Cardiac septum (tissue), 1 donor: ENCODE measurements at regions not wholly inside any gene's neighbourhood (a gene's known extent, or its start where the extent isn't known, plus 50 kb on each side); places are given as distances from the start of the nearest gene placed in this dataset.

Experiments used
- DNase-seq: peaks from one replicate; pipeline ENCODE4 v3.0.0-alpha.2; 2020; ENCODE audit warnings: low spot score
- intact Hi-C: fragments of 100-400 bp; cut with DNase I; formaldehyde crosslinking; loops from one replicate; pipeline ENCODE4 v1.14.0; 2022
- donor health status: DM: no; HTN: no; CAD: no.

DNA sequence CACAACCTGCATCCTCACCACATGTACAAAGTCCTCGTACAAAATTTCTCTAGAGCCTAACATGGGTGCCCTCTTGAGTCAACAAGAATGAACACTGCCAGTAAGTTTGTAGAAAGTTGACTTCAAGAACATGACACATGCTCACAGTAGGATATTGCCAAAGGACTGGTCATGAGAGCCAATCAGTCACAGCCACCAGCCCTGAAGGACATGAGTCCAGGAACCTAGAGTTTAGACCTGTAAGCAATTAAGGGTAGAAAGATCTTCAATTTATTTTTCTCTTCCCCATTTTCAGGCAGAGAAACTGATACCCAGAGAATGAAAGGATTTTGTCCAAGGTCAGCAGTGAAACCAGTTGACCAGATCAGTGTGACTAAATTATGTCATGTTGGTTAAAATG lies 96.1 kb downstream of the MAFB start:
- intact Hi-C loops, result no loop called here
- no peak for DNase-seq

DNA sequence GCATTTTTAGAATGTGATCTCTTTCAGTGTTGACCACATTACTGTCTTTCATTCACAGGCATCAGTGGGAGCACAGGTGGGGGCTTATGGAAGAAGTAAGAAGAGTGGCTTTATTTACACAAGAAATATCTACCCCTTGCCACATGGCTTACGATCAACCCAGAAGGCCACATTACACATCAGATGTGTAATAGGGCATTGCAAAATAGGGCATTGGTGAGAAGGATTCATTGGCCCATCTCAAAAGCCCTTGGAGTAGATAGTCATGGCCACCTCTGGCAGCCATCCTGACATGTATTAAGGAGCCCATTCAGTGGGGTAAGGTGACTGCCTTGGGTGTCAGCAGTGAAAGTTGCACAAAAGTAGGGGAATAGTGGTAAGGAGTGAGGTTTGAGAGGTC lies 97.5 kb downstream of the MAFB start:
- intact Hi-C loops, result no loop called here
- no peak for DNase-seq

DNA sequence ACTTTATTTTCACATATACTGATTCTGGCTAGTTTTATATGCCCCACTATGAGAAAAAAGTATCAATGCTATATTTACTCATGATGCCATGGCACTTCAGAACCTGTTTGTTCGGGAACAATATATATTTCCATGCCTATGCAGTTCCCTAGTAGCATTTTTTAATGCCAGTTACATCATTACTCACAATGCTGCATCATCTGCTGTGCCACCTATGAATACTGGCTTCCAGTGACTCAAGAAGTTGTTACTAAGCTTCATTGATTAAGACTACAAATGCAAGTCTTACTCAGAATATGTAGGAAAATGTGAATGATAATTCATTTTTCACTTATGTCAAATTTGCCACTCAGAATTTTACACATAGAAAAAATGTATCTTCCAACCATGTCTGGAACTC lies 97.9 kb downstream of the MAFB start:
- intact Hi-C loops, result no loop called here
- DNase-seq, result no peak

DNA sequence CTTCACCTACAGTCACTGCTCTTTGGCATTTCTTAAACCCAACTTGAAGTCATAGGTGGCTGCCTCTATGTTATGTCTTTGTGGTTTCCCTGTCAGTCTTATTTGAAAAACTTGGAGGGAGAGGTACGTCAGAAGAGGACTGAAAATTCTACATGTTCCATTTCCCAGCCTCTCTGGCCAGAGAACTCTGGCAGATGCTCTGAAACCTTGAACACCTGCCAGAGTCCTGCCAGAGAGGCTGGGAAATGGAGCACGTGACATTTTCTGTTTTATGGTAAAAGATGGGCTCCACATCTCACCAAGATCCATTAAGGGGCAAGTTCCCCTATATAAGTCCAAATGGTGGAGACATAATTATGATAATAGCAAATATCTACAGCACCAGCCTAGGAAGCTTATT lies 99.5 kb downstream of the MAFB start:
- intact Hi-C loops, result no loop called here
- DNase-seq, result no peak

DNA sequence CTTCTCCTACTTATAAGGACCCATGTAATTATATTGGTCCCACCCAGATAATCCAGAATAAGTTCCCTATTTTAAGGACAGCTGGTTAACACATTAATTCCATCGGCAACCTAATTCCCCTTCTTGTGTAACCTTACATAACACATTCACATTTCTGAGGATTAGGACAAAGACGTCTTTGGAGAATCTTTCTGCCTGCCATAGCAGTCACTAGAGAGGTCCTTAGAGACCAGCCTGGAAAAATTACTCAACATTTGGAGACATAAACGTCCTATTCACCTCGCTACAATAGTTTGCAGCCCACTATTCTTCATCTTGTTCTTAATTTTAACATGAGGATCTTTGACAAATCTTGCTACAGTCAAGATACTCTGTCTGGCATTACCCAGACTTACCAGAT lies 100.1 kb downstream of the MAFB start:
- DNase-seq, result no peak
- intact Hi-C loops, result no loop called here

DNA sequence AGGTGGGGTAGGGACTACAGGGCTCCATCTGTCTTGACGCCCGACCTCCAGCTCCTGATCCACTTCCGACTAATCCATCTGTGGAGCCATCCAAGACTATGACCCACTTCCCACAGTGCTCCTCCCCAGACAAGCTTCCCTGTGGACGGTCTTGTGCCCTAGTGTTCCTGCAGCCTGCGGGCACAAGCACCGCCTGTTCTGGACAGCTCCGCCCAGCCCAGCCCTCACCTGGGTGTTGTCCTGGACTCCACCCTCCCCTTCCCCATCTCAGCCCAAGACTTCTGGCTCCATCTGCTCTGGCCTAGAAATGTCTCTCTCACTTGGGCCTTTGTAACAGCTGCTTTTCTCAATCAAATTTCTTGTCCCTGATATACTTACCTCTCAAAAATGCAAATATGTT lies 102.0 kb downstream of the MAFB start:
- intact Hi-C loops, result no loop called here

DNA sequence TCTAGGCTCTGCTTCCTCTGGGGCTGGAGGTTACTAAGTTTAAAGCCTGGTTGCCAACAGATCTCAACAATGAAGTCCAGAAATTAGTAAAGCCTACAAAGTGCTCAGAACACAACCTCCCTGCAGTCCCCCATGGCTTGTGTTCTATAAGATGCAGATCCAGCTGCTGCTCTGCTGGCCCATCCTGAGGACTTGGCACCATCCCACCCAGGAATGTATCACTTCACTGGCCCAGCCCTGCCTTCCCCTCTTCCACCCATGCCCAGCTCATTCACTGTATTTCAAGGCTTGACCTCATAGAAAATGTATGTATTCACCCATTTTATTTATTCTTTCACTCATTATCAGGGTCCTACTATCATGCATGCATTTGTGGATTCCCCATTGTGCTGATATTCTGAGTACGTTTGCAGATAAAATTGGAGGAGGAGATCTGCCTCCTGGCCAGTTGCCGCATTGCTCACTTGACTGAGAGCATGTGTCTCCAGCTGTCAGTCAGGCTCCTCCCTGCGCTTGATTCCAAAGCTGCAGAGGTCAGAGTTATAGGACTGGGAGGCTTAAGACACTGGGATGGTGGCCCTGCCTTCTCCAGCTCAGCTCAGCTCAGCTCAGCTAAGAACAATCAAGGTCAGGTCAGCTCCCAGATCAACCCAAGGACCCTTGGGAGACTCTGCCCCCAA lies 104.8 kb downstream of the MAFB start:
- no peak for DNase-seq
- intact Hi-C loops, result no loop called here

More for the DNA sequence above, 102.0 kb downstream of the MAFB start:
- no peak for DNase-seq

DNA sequence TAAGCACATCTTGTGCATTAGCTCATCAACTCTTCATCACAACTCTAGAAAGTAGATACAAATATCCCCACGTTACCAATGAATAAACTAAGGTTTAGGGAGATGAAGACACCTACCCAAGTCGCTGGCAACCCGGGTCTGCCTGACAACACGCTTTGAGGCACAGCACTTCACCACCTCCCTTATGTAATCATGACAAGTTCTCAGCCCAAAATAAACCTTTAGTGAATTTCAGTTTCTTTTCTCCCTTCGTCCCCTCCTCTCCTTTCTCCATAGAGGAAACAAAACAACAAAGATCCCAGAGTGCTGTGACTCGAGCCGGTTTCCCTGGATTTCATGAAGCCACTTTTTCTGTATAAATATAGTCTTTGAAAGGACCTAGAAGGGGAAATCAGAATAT lies 105.4 kb downstream of the MAFB start:
- no peak for DNase-seq
- intact Hi-C loops, result no loop called here

DNA sequence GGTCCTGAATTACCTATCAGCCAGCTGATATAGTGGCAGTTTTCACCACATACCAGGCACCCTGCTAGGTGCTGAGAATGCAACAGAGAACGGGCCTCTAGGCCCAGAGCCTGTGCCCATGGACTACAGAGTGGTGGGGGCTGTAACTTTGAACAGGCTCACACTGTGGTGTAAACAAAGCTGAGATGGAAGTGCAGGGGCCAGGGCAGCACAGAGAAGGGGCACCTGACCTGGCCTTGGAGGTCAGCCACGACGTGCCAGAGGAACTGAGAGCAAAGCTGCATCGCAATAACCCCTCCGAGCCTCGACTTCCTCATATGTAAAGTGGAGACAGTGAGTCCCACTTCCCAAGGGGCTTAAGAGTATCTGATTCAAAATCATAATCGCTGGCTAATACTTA lies 105.8 kb downstream of the MAFB start:
- intact Hi-C loops, result no loop called here
- no peak for DNase-seq

DNA sequence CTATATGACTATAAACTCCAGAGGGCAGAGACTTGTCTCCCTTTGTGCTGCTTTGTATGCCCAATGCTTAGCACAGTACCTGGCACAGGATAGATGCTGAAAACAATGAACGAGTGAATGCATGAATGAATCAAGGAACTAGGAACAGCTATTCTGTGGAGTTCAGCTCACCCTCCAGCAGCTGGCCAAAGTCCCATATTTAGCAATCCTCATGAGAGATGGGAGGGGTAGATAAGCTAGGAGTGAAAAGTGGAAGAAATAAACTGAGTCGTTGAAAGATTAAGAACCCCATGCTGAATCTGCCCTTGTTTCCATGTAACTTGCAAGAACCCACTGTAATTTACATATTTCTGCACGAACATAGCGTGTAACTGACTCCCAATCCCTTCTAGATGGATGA lies 106.5 kb downstream of the MAFB start:
- intact Hi-C loops, result no loop called here
- no peak for DNase-seq

DNA sequence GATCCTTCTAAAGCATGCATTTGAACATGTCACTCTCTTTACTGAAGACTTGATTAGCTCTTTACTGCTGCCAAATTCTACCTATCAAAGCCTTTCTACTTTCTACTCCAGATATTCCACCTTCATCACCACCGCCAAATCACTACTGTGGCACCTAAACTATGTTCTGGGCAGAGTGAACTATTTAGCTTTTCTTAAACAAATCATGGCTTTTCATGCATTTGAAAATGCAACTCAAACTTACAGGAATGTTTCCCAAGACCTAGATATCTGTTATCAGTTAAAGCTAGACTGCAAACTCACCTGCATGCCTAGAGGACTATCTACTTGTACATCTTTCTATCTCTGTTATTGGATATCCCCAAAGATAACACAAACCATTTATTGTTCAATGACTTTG lies 109.3 kb downstream of the MAFB start:
- no peak for DNase-seq
- intact Hi-C loops, result no loop called here

DNA sequence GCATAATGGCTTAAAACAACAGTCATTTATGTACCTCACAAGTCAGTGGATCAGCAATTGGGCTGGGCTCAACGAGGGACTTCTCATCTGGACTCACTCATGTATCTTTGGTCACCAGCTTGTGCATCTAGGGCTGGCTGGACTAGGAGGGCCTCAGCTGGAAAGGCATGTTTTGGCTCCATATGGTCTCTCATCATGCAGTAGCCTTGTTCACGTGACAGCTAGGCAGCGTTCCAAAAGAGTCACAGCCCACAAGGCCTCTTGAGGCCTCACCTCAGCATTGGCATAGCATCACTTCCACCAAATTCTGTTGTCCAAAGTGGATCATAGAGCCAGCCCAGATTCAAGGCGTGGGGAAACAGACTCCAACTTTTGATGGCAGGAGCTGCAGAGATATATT lies 110.1 kb downstream of the MAFB start:
- intact Hi-C loops, result no loop called here
- no peak for DNase-seq

DNA sequence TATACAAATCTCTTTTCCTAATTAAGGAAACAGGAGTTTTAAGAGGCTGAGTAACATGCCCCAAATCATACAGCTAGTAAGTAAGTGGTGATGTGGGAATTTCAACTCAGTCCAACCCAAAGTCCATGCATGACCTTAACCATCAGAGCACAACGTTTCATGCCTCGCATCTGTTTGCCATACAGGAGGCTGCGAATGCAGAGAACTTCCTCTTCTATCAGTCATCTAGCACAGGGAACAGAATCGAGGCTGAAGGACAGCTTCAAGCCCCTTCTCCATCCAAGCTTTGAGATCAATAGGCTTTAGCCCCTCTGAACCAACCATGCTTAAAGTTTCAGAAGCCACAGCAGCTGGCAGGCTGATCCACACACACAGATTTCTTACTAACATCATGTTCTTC lies 113.2 kb downstream of the MAFB start:
- intact Hi-C loops, result no loop called here
- DNase-seq, result no peak

DNA sequence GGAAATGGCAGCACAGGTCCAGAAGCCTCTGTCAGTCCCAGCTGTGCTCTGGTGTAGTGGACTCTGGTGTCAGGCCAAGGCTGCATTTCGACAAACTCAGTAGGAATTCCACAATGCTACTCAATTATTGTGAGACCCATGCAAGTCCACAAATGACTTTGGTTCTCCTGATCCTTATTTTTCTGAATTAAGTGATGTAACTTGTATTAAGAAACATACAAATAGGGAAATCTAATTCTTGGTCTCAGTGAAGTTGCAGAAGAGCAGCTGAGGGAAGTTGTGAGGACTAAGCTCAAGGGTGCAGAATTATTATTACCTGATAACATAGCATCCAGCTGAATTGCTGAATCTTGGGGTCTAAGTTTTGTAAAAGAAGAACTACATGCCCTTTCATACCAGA lies 116.8 kb downstream of the MAFB start:
- intact Hi-C loops, result no loop called here
- no peak for DNase-seq

DNA sequence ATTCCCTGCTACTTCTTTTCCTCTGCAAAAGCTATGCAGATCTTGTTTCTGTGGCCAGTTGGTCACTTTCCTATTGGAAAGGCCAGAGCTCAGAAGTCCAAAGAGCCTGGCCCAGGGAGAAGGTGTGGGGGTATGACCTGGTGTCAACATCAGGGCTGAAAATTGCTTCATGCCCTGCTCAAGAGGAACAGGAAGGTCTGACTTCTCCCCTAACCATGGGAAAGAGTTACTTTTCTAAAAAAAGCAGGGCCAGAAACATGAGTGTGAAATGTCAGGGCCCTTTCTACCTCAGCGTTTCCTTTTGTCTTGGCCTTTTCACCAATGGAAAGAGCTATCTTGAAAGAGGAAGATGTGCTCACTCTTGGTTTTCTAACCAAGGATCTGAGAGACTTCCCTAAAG lies 117.4 kb downstream of the MAFB start:
- DNase-seq, result no peak
- intact Hi-C loops, result no loop called here

DNA sequence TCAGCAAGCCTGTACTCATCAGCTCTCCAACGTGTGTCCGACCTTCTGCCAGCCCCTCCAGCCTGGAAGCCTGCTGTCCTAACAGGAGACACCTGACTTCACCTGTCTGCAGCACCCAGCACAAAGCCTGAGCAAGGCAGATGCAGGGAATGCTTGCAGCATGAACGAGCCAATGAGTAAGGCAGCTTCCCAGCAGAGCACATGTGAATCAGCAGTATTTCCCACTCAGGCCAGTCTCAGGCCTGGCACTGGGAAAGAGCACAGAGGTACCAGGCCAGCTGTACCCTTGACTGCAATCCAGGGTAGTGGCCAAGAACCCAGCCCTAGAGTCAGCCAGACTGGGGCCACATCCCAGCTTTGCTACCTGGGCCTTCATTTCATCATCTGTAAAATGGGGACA lies 120.8 kb downstream of the MAFB start:
- intact Hi-C loops, result no loop called here
- no peak for DNase-seq

DNA sequence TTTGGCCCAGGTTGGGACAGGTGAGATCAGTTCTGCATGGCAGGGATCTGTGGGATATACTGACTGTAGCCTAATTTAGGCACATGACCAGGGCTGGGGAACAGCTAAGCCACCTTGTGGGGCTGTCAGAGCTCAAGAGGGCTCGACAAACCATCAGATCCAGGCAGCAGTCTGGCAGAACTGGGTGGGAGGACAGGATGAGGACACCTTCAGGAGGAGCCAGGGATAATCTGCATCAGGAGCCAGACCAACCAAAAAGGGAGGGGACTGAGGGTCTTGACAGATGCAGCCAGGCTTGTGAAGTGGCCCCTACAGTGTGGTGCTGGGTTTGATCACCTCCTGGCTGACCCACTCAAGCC lies 123.4 kb downstream of the MAFB start:
- DNase-seq, result no peak
- intact Hi-C loops, result no loop called here

DNA sequence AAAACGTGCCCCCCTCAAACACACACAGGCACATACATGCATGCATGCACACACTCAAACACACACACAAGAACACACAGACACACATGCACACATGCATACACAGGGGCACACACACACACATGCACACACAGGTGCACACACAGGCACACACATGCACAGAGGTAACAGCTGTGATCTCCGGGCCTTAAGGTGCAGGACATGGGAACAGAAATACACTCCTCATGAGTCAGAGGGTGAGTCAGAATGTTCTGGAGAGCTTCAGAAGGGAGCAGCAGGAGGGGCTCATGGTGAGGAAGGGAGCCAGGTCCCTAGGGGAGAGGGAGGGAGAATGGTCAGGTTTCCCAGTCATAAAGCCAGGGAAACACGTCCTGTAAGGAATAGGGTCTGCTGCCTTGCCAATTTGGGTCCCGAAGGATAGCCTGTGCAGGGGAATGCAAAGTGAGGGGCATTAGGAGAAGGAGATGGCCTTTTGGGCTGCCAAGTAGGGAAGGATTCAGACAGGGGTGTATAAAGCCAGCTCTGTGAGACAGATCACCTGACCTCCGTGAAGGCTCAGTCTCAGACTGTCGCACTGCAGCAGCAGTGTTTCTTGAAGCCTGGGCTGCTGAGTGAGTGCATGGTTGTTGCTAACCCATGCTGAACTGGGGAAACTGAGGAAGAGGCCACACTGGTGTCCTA lies 123.9 kb downstream of the MAFB start:
- intact Hi-C loops, result no loop called here
- no peak for DNase-seq

DNA sequence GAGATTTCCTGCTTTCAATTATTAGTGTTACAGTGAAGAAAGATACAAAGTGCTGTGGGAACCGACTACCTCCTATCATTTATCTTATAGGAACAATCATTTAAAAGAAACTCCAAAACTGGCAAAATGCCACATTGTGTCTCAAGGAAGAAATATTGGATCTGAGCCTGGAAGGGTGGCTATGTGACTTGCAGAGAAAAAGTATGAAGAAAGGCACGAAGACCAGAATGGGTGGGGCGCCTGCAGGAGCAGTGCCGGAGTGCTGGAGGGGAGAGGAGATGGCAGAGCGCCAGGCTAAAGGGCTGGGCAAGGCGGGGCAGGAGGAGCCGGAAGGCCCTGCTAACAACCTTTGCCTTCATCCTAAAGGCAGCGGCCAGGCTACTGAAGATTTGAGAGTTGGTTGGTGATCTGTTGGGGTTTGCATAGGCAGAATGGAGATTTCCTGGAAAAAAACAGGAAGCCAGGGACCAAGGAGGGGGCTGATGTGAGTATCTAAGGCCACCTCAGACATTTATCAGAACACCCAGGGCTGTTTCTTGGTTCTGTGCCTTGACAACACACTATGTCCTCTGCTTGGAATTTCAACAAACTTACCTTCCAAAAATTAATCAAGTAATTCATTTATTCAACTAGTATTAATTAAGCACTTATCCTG lies 125.6 kb downstream of the MAFB start:
- no peak for DNase-seq
- intact Hi-C loops, result no loop called here

DNA sequence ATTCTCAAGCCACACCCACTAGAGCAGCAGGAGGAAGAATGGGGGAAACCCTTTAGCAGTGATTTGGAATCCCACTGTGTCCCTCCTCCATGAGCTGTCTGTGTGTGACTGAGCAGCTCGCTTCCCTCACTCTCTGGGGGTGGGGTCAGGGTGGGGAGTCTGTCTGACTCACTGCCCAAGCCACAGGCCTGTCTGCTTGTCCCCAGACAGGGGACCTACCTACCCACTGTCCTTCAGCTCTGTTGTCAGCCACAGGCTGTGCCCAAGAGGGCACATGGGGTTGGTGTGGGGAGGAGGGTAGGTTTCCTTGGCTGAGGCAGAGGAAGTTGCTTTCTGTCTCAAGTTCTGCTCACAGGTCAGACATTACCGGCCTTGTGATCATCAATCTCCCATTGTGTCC lies 127.0 kb downstream of the MAFB start:
- no peak for DNase-seq
- intact Hi-C loops, result no loop called here

DNA sequence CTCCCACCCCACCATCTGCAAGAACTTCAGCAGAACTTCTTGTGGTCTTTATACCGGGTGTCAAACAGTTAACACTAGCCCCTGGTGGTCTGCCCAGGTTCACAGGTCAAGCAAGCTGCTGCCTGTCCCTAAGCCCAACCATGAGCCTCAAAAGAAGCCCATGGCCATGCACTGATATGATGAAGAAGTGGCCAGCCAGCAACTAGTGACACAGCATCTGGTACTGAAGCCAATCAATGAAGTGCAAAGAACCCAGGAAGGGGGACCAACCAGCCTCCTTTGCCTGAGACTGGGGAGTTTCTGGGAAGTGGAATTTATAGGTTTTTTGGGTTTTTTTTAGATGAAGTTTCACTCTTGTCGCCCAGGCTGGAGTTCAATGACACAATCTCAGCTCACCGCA lies 127.8 kb downstream of the MAFB start:
- intact Hi-C loops, result no loop called here
- DNase-seq, result no peak
